H1 (cell line): ENCODE measurements at regions not wholly inside any gene's neighbourhood (a gene's known extent, or its start where the extent isn't known, plus 50 kb on each side); places are given as distances from the start of the nearest gene placed in this dataset.

Source experiments
- CTCF ChIA-PET: fragments of 300-600 bp; sonication (Branson Sonifier 250); formaldehyde crosslinking; loops from one replicate; lab custom pipeline; 2021; ENCODE audit not compliant: partially characterized antibody; lab: Charles Lee
- POLR2A ChIA-PET: fragments of 300-600 bp; sonication (Branson Sonifier 250); formaldehyde crosslinking; loops from one replicate; lab custom pipeline; 2021; ENCODE audit warnings: inconsistent platforms; ENCODE audit not compliant: partially characterized antibody; lab: Charles Lee
- DNase-seq, 2 experiments: peaks; one replicate each; pipeline versions ENCODE4 v3.0.0 to v3.0.0-alpha.2; 2010 to 2022; ENCODE audit warnings: low spot score in 2 of 2, low read depth in 1 of 2, mixed read lengths in 1 of 2
- FAIRE-seq: peaks from 2 replicates; lab custom pipeline; 2011; peaks lifted over from hg19 to GRCh38; lab: Jason Lieb, UNC
- H2AFZ ChIP-seq: 2 replicates; pipeline ENCODE4 v1.8.1; 2012; ENCODE audit warnings: low read length, inconsistent platforms
- H2AK5ac ChIP-seq: 2 replicates; pipeline ENCODE4 v1.6.1; 2013; ENCODE audit warnings: low read depth, low read length
- H2BK120ac ChIP-seq: replicated peaks from 2 replicates; pipeline ENCODE3; 2013; ENCODE audit warnings: low read depth, low read length, inconsistent platforms
- H2BK12ac ChIP-seq: 2 replicates; pipeline ENCODE4 v1.6.1; 2013; ENCODE audit warnings: low read depth, low read length
- H2BK15ac ChIP-seq: 2 replicates; pipeline ENCODE4 v1.6.1; 2013; ENCODE audit warnings: low read length
- H2BK20ac ChIP-seq: 2 replicates; pipeline ENCODE4 v1.6.1; 2013; ENCODE audit warnings: low read length
- H2BK5ac ChIP-seq: 2 replicates; pipeline ENCODE4 v1.6.1; 2013; ENCODE audit warnings: low read depth, low read length
- H3K14ac ChIP-seq: 2 replicates; pipeline ENCODE4 v1.6.1; 2013; ENCODE audit warnings: inconsistent platforms; ENCODE audit not compliant: insufficient read length
- H3K18ac ChIP-seq: 2 replicates; pipeline ENCODE4 v1.6.1; 2013; ENCODE audit warnings: low read length; ENCODE audit errors: extremely low read depth
- H3K23ac ChIP-seq: 2 replicates; pipeline ENCODE4 v1.6.1; 2013; ENCODE audit warnings: inconsistent platforms; ENCODE audit not compliant: insufficient read length
- H3K23me2 ChIP-seq: 2 replicates; pipeline ENCODE4 v1.6.1; 2013; ENCODE audit warnings: low read depth, low read length
- H3K27ac ChIP-seq: 2 replicates; pipeline ENCODE4 v1.6.1; 2011; ENCODE audit warnings: low read depth, low read length, inconsistent platforms
- H3K27me3 ChIP-seq, 4 experiments: replicated peaks in 1 of 4; 1 replicate in 1 of 4; 2 replicates in 3 of 4; pipeline versions ENCODE4 v1.6.1 to v1.8.1; 2011 to 2013; ENCODE audit warnings: low read length in 3 of 4, mild to moderate bottlenecking in 3 of 4, inconsistent platforms in 2 of 4, mixed read lengths in 2 of 4, moderate library complexity in 1 of 4; ENCODE audit not compliant: control insufficient read depth in 3 of 4, insufficient read depth in 3 of 4; ENCODE audit errors: extremely low read depth in 1 of 4
- H3K36me3 ChIP-seq, 4 experiments: 2 replicates each; pipeline versions ENCODE4 v1.6.1 to v1.8.1; 2011 to 2013; ENCODE audit warnings: mild to moderate bottlenecking in 4 of 4, low read length in 3 of 4, moderate library complexity in 2 of 4, control low read depth in 1 of 4, inconsistent platforms in 1 of 4; ENCODE audit not compliant: insufficient read depth in 4 of 4, control insufficient read depth in 2 of 4
- H3K4ac ChIP-seq: replicated peaks from 2 replicates; pipeline ENCODE3; 2013; ENCODE audit warnings: low read length, low read depth, mixed read lengths, inconsistent platforms; ENCODE audit not compliant: insufficient read length
- H3K4me1 ChIP-seq, 4 experiments: replicated peaks in 1 of 4; 1 replicate in 1 of 4; 2 replicates in 3 of 4; pipeline versions ENCODE4 v1.6.1 to v1.8.1; 2011 to 2013; ENCODE audit warnings: low read length in 3 of 4, inconsistent platforms in 2 of 4, mixed read lengths in 1 of 4; ENCODE audit not compliant: insufficient read depth in 4 of 4, control insufficient read depth in 3 of 4
- H3K4me2 ChIP-seq, 2 experiments: 2 replicates each; pipeline versions ENCODE4 v1.6.1 to v1.8.1; 2011 to 2013; ENCODE audit warnings: low read depth in 2 of 2, low read length in 2 of 2, control low read depth in 1 of 2, inconsistent platforms in 1 of 2, mild to moderate bottlenecking in 1 of 2; ENCODE audit not compliant: insufficient read depth in 1 of 2
- H3K4me3 ChIP-seq, 4 experiments: fragments of 200-600, 300-600 bp in 1 of 4; sonication (generic), shearing (Covaris generic), sonication (Bioruptor Twin) in 1 of 4; 2 replicates each; pipeline versions ENCODE4 v1.5.1 to v1.8.1; 2011 to 2016; ENCODE audit warnings: low read length in 4 of 4, low read depth in 3 of 4, control low read depth in 2 of 4, inconsistent platforms in 2 of 4, mild to moderate bottlenecking in 2 of 4, mixed read lengths in 1 of 4, moderate library complexity in 1 of 4; ENCODE audit not compliant: insufficient read depth in 2 of 4; ENCODE audit errors: extremely low read depth in 1 of 4
- H3K56ac ChIP-seq: replicated peaks from 2 replicates; pipeline ENCODE3; 2013; ENCODE audit warnings: low read depth, mild to moderate bottlenecking, mixed read lengths, low read length, inconsistent platforms; ENCODE audit not compliant: insufficient read length
- H3K79me1 ChIP-seq: 2 replicates; pipeline ENCODE4 v1.6.1; 2013; ENCODE audit warnings: low read depth, low read length, control low read depth
- H3K79me2 ChIP-seq, 2 experiments: 2 replicates each; pipeline versions ENCODE4 v1.6.1 to v1.8.1; 2012 to 2013; ENCODE audit warnings: low read length in 2 of 2, mild to moderate bottlenecking in 2 of 2, inconsistent platforms in 1 of 2; ENCODE audit not compliant: insufficient read depth in 2 of 2, control insufficient read depth in 1 of 2
- H3K9ac ChIP-seq, 4 experiments: replicated peaks in 1 of 4; 1 replicate in 1 of 4; 2 replicates in 3 of 4; pipeline versions ENCODE4 v1.6.1 to v1.8.1; 2011 to 2013; ENCODE audit warnings: low read depth in 3 of 4, low read length in 3 of 4, control low read depth in 2 of 4, mild to moderate bottlenecking in 2 of 4, moderate library complexity in 2 of 4, inconsistent platforms in 1 of 4; ENCODE audit errors: extremely low read depth in 1 of 4
- H3K9me3 ChIP-seq, 2 experiments: 2 replicates each; pipeline versions ENCODE4 v1.6.1 to v1.8.1; 2012 to 2013; ENCODE audit warnings: mild to moderate bottlenecking in 2 of 2, moderate library complexity in 2 of 2, control low read depth in 1 of 2, inconsistent platforms in 1 of 2, low read depth in 1 of 2, low read length in 1 of 2, mixed read lengths in 1 of 2; ENCODE audit not compliant: insufficient read depth in 2 of 2
- H4K20me1 ChIP-seq, 2 experiments: replicated peaks in 1 of 2; 2 replicates each; pipeline versions ENCODE3 to v1.8.1; 2011 to 2013; ENCODE audit warnings: inconsistent platforms in 2 of 2, low read length in 2 of 2, mild to moderate bottlenecking in 1 of 2; ENCODE audit not compliant: insufficient read depth in 2 of 2, control insufficient read depth in 1 of 2
- H4K5ac ChIP-seq: 2 replicates; pipeline ENCODE4 v1.6.1; 2013; ENCODE audit warnings: low read length, low read depth, mixed read lengths, inconsistent platforms; ENCODE audit not compliant: insufficient read length
- H4K8ac ChIP-seq: 2 replicates; pipeline ENCODE4 v1.8.0; 2013; ENCODE audit warnings: mild to moderate bottlenecking, moderate library complexity, low read length, inconsistent platforms; ENCODE audit not compliant: insufficient read depth; ENCODE audit errors: extremely low read depth
- H4K91ac ChIP-seq: replicated peaks from 2 replicates; pipeline ENCODE3; 2013; ENCODE audit warnings: low read length, mixed read lengths, inconsistent platforms; ENCODE audit not compliant: insufficient read length
- KDM1A ChIP-seq: fragments of 200-600, 300-600 bp; sonication (generic); IDR thresholded peaks from 2 replicates; pipeline ENCODE4 v1.7.1; 2016; ENCODE audit warnings: mild to moderate bottlenecking, low read length, borderline replicate concordance
- PHF8 ChIP-seq: fragments of 200-600 bp; sonication (generic); conservative IDR thresholded peaks from 2 replicates; pipeline ENCODE4 v1.7.1; 2012; ENCODE audit warnings: low read depth, mild to moderate bottlenecking, inconsistent platforms, low read length, moderate library complexity
- RBBP5 ChIP-seq: IDR thresholded peaks from 2 replicates; pipeline ENCODE4 v1.7.1; 2012; ENCODE audit warnings: low read depth, mild to moderate bottlenecking, inconsistent platforms, low read length, moderate library complexity, borderline replicate concordance
- SAP30 ChIP-seq: fragments of 300-600 bp; sonication (generic); IDR thresholded peaks from 2 replicates; pipeline ENCODE4 v1.7.1; 2012; ENCODE audit warnings: low read length, moderate library complexity, mild to moderate bottlenecking, inconsistent platforms; ENCODE audit not compliant: insufficient read depth, insufficient replicate concordance
- WGBS, 2 experiments: shearing (Covaris generic) in 1 of 2; methylation state at CpG; one replicate each; pipeline versions ENCODE4 v1.1.6 to v1.1.7; 2013 to 2015; ENCODE audit warnings: low lambda C conversion rate in 2 of 2, mixed read lengths in 2 of 2, inconsistent platforms in 1 of 2, low coverage in 1 of 2, missing lambda C conversion rate in 1 of 2; ENCODE audit not compliant: insufficient replicate concordance in 2 of 2, insufficient coverage in 1 of 2, insufficient read length in 1 of 2; ENCODE audit errors: extremely low coverage in 1 of 2, missing lambda C conversion rate in 1 of 2; 5-methylcytosine and 5-hydroxymethylcytosine counted together

DNA sequence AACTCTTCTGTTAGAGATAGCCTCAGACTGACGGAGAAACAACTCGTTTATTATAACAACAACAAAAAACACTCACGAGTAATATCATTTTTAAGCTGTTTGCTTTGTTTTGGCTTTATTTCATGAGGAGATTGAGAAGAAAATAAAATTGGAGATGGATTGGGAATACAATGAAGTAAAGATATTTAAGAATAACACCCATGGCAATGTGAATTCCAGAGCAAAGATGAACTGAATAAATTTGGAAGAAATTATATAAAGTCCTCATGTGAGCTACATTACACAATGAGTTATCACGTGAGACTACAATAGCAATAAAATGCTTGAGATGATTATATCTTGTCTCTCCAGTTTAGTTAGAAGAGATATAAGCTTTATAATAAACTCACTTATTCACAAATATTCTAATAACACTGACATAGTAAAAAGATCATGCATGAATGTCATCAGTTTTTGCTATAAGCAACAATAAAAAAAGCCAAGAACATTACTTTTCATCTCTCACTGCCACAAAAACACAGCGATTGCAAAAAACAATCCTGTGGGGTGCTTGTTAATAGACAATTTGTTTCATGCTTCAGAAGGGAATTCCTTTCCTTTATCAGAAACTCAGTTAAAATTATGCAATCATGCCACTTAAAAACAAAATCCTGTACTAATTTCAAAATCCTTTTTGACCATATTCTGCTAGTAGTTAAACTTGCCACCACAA, 696.7 kb upstream of the MARCKS start:
- Histone ChIP-seq H3K9ac (no peak overlapping the region), H3K18ac (no peak overlapping the region), H2BK5ac (no peak overlapping the region), H3K56ac (no peak overlapping the region), H4K91ac (no peak overlapping the region), H2AFZ (no peak overlapping the region), H3K14ac (no peak overlapping the region), H2BK20ac (no peak overlapping the region), H4K20me1 (no peaks in the 10 kb centered on the region), H2BK15ac (no peak overlapping the region), H3K27me3 (no peaks in the 10 kb centered on the region), H3K79me2 (no peaks in the 10 kb centered on the region), H3K9me3 (no peaks in the 10 kb centered on the region), H3K4me2 (no peak overlapping the region), H3K4ac (no peak overlapping the region), H2BK120ac (no peak overlapping the region), H3K79me1 (no peaks in the 10 kb centered on the region), H3K4me1 (no peaks in the 10 kb centered on the region), H3K27ac (no peak overlapping the region), H3K23ac (no peak overlapping the region), H4K8ac (no peak overlapping the region), H2BK12ac (no peak overlapping the region), H3K36me3 (no peaks in the 10 kb centered on the region), H4K5ac (no peak overlapping the region), H2AK5ac (no peak overlapping the region), H3K23me2 (no peaks in the 10 kb centered on the region), H3K4me3 (no peak overlapping the region)
- TF ChIP-seq RBBP5 (no peak), PHF8 (no peak), SAP30 (no peak), KDM1A (no peak)
- WGBS, 2 experiments, result 91% methylated on average over 5 of the region's 5 CpGs; no CpG with 5 or more reads in 1 of the 2 experiments
- ChIA-PET POLR2A (no interaction called here), CTCF (interaction anchor here (1.1 kb wide), 1 partner anchor 146 kb away, joined by 4 read pairs; no protein-coding TSS in a partner anchor)
- DNase-seq (no peak), FAIRE-seq (no peak)
